HG03378 (cell line): ENCODE measurements at regions not wholly inside any gene's neighbourhood (a gene's known extent, or its start where the extent isn't known, plus 50 kb on each side); places are given as distances from the start of the nearest gene placed in this dataset.

Experiments
- ATAC-seq: cut with Tn5 transposase; IDR thresholded peaks from one replicate; pipeline ENCODE4 v1.9.1; 2021; ENCODE audit warnings: mild to moderate bottlenecking, moderate library complexity; ENCODE audit not compliant: unreplicated experiment

- no peak for ATAC-seq
Observed at GRCh38 chr1:106968644-106969043, 87.8 kb upstream of the PRMT6 start.

DNA sequence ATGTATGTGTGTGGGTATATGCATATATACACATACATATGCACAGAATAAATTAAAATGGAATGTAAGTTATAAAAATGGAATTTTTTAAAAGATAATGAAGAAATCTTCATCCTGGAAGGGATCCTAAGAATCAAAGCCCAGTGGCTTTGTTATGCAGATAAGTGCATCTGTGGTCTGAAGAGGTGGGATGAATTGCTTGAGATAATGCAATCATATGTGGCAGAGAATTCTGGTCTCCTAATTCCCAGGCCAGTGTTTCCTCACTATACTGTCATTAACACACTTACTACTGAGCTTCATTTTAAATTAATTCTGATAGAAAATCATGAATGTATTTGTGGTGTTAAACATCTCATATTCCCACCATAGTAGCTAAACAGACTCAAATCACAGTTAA is 86.7 kb upstream of the PRMT6 start:
- ATAC-seq, result no peak

DNA sequence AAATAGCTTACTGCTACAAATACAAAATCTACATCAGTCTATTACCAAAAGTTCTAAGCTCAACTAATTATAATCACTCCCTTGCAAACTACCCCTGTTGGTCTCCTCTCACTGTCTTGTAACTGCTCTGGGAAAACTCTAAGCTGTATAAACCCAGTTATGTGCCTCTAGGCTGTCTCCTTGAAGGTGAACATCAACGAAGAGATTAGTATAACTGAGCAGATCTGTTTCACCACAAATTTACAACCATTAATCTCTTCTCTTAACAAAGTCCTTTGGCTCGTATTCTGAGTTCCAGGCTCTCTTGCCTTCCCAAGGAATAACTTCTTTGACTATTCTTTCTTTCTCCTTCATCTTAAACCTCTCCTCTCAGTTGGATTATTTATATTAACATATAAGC is 84.4 kb upstream of the PRMT6 start:
- ATAC-seq, result no peak

DNA sequence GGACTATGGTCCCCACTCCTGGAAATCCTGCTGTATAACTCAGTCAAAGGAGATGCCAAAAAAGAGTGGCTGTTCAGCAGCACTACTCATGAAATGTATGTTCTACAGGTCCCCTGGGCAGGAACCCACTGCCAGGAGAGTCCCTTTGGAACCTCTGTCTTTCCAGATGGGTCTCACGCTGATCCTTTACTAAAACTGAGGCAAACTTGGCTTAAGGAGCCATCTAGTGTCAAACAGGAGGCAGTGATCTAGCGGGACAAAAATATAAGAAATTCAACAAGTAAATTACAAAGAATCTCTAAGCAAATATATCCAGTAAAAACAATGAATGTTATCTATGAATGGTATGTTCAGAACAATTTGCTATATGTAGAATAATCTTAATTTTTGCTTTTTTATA is 80.5 kb upstream of the PRMT6 start:
- no peak for ATAC-seq

GRCh38 chr1:106978477-106979322 is 77.8 kb upstream of the PRMT6 start:
- ATAC-seq, result no peak

DNA sequence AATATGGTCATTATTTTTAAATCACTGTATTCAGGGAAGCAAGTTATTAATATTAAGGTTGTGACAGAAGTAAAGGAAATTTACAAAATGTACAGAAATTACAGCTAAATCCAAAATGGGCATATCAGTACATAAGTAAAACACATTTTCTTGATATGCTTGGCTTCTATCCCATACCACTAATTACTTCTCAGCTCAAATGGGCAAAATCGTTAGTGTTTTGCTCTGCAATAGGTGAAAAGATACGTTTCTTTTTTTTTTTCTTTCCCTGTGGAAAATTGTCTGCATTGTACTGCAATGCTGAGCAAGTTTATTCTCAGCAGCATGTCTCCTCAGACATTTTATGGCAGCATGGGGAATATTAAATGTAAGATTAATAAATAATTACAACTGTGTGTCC is 77.1 kb upstream of the PRMT6 start:
- no peak for ATAC-seq

- no peak for ATAC-seq
Observed at GRCh38 chr1:106980121-106980520, 76.4 kb upstream of the PRMT6 start.

- ATAC-seq, result no peak
Observed at GRCh38 chr1:106984801-106985200, 71.7 kb upstream of the PRMT6 start.

DNA sequence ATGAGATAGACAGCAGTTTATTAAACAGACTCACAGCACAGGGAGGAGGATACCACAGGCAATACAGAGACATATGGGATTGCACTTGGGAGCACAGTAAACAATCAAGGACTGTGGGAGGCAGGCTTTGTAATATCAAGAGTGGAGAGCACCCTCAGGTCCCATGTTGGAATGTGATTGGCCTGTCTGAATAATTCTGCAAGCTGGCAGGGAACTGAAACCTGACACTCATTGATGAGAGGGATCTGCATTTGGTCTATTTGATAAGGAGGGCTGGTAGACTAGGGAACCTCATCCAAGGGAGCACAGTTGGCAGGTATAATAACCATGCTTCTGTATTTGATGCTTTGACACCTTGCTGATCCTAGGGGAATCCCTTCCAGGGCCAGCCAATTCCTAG is 69.9 kb upstream of the PRMT6 start:
- ATAC-seq, result no peak

- peak; percentile 97 for ATAC-seq
Observed at GRCh38 chr1:106995970-106996369, 60.5 kb upstream of the PRMT6 start.

DNA sequence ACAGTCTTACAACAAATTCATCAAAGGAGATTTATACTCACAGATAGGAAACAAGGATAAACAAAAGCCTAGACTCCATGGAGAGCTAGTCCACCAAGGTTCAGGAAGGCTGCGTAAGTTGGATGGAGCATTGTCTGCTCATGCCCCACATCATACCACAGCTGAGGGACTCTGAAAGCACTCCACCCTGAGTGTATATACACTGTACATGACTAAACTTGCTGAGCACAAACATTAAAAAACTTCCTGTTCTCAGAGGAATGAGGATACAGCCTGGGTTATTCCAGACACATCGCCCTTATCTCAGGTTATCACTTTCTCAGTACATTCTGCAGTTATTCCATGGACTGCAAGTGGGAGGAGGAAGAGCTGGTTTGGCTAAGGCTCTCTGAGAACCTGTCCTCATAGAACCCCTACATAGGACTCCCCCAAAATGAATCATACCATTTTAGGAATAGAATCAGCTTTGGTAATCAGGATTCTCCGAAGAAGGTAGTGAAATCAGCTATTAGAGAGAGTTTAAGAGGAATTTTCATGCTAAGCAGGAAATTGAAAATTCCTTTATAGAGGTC is 58.0 kb upstream of the PRMT6 start:
- no peak for ATAC-seq

DNA sequence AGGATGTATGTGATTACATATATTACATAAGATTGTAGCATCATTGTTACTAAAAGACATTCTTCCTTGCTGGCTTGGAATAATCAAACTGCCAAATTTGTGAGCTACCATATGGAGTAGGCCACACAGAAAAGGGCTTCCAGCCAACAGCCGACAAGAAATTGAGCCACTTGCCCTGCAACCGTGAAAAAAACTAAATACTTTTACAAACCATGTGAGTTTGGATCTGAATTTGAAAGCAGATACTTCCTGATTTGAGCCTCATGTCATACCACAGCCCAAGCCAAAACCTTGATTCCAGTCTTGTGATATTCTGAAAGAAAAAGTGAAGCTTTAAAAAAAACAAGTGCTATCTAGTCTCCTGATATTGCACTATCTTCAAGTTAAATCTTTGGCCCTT is 55.6 kb upstream of the PRMT6 start:
- no peak for ATAC-seq

GRCh38 chr1:107003972-107004371 is 52.5 kb upstream of the PRMT6 start:
- no peak for ATAC-seq

- no peak for ATAC-seq
Observed at GRCh38 chr1:107004421-107004820, 52.1 kb upstream of the PRMT6 start.
